GM18511 (cell line): ENCODE measurements at regions not wholly inside any gene's neighbourhood (a gene's known extent, or its start where the extent isn't known, plus 50 kb on each side); places are given as distances from the start of the nearest gene placed in this dataset.

Experiments used
- ATAC-seq: cut with Tn5 transposase; IDR thresholded peaks from one replicate; pipeline ENCODE4 v1.9.1; 2021; ENCODE audit warnings: mild to moderate bottlenecking, moderate library complexity; ENCODE audit not compliant: unreplicated experiment

DNA sequence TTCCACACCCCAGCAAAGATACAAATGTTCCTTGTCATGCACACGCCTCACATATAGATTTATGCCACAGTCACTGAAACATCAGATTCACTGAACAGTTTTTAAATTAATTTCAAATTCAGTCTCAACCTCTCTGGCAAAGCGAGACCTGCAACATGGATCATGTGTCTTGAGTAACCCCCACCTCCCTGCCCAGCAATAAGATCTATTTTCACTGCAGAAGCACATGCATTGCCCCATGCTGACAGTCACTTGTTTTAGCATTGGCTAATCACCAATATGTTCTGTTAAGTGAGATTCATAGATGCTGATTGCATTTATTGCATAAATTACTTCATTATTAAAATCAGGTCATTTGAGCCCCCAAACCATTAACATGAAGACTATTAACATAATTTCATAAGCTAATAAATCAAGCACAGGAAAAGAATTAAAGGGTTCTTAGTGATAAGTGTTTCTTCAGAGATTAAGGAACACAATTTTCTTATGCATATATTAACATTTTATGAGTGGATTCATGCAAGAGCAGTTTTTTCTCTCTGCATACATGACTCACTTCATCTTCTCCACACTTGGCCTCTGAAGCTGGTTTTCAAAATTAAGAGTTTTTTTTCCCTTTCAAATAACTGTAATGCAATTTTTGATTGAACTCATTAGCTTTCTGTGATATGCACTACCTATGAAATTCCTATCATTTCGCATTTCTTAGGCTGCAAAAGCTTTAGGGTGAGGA lies 173.2 kb upstream of the SOX4 start:
- no peak for ATAC-seq

DNA sequence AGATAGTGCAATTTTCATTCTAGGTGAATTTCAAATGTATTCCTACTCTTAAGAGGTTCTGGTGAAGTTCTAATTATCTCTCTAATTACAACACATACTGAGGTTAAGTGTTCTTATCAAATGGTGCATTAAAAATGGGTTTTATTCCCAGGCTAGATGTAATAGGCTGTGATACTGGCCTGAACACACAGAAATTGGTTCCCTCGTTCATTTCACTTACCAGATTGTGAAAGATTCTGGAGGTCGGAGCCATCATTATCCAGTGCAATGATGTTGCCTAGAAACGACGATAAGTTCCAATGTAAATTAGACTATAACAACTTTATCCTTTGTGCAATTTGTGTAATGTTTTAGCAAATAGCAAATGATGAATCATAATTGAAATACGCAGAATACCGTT lies 172.6 kb upstream of the SOX4 start:
- ATAC-seq = no peak

DNA sequence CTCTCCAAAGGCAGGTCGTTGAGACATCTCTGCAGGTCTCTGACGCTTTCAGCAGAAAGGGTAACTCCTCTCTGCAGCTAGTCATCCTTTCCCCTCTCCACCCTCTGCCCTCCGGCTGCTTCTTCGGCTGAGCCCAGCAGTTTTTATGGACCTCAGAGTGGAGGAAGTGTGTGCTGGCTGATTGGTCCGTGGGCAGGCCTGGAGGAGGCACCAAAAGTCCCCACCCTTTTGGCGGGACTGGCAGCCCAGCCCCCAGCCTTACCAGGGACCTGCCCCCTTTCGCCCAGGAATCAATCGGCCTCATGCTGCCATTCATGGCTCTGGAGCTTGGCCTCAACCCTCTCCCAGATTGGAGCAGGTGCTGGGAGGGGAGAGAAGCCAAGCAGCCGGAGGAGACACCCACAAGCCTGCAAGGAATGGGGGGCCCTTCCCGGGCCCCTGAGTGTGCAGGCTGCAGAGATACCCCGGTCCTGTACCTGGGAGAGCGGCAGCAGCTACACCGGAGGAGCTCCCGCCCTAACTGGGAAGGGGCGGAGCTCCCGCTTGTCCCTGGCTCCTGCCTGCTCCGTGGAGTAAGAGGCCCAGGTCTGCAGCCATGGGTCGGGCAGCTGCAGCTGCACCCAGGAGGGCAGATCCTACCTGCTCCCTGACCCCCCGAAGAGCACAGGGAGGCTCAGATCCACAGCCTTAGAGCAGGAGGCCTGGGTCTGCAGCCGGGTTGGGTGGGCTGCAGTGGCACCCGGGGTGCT lies 170.3 kb upstream of the SOX4 start:
- no peak for ATAC-seq

DNA sequence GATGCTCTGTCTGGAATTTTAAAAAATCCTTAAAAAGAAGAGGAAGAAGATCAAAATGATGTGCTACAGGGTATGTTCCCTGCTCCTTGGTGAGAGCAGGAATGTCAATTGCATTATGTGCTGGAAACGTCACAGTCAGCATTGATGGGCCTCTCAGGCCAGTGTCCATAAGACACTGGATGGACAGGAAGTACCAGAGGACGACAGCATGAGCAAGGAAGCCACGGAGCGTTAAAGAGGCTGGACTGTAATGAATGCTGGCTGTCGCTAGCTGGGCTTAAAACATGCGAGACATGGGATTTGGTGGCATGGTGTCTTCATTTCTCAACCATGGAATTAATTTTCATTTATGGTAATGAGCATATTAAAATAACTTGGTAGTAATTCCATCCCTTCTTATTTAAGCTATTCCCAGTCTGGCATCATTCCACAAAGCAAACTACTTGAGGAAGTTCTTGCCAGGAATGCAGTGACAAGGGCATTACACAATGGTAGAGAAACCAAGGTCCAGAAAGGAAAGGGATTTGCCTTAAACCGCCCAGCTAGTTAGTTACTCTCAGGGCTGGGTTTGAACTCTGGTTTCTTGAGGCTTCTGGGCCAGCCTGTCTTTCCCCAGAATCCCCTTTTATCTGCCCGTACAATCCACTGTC lies 166.6 kb upstream of the SOX4 start:
- no peak for ATAC-seq

DNA sequence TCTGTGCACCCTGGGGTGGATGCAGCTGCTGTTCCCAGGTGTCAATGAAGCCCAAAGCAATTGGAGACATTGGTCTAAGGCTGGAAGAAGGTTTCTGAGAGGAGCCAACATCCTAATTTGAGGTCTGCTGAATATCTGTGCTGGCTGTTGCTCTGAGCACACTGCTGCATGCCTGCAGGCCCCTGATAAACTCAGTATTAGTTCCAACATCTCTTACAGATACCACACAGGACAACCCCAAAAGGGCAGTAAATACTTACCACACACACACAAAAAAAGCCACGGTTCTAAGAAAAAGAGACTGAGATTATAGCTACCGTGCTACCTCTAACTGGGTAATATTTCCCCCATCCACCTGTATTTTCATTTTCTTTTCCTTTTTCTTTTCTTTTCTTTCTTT lies 164.3 kb upstream of the SOX4 start:
- ATAC-seq = no peak

DNA sequence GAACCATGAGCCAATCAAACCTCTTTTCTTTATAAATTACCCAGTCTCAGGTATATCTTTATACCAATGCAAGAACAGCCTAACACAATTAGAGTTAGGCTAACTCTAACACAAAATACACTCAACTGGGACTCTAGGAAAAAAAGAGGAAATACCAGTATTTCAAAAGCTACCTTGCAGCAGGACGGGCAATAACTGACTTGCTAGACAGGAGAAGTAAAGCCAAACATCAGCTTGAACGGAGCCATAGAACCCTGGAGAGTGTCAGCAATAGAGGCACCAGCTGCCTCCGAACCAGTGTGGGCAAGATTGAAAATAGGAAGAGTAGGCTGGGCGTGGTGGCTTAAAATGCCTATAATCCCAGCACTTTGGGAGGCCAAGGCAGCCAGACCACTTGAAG lies 162.0 kb upstream of the SOX4 start:
- no peak for ATAC-seq

DNA sequence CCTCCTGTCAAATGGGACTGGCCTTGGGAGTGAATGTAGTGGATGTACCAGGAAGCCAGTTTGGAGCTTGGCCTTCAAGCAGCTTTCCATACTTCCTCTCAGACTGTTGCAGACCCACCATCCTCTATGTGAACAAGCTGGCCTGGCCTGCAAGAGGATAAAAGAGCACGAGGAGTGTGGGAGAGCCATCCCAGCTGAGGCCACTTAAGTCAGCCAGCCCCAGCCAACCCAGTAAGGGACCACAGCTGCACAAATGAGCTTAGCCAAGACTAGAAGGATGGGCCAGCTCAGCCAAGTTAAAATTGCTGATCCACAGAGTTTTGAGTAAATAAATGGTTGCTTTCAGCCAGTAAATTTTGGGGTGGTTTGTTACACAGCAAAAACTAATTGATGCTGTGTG lies 156.9 kb upstream of the SOX4 start:
- ATAC-seq = no peak

DNA sequence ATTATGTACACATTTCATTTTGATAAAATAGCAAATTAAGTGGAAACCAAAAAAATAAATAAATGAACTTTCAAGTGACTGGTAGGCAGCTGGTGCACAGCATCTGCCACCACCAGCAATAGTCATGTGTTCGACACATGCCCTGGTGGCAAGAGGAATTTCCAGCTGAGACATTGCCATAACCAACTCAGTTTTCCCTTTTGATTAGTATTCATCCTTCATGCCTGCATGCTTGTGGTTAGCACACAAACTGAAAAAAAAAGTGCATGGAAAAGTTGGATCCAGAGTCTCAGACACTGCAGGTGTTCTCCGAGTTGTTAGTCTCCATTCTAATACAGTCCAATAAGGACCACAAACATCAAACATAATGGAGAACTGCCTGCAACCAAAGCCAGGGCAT lies 156.0 kb upstream of the SOX4 start:
- no peak for ATAC-seq

DNA sequence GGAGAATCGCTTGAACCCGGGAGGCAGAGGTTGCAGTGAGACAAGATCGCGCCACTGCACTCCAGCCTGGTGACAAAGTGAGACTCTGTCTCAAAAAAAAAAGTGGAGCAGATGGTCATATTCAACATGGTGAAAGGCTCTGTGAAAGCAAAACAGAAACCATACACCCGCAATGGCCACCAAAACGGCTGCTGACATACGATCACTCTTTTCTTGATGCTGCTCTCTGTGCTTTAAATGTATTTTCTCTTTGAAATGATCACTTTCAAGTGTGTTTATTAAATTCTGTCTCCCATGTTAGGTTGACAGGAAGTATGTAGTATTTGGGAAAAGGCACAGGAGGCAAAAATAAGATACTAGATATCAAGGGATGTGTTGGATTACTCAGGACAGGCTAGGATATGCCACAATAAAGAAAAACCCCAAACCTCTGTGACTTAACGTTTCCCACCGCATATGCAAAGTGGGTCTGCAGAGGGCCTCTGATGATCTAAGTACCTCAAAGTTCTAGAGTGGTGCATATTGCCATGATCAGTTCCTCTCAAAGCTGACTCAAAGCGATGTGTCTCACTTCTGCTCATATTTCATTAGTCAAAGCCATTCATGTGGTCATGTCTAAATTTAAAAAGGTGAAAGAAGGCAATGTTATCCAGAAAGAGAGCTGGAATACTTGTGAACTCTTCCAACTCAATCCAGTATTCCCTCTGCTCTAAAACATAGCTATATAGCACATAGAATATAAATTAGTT lies 155.1 kb upstream of the SOX4 start:
- peak; percentile 97 for ATAC-seq

DNA sequence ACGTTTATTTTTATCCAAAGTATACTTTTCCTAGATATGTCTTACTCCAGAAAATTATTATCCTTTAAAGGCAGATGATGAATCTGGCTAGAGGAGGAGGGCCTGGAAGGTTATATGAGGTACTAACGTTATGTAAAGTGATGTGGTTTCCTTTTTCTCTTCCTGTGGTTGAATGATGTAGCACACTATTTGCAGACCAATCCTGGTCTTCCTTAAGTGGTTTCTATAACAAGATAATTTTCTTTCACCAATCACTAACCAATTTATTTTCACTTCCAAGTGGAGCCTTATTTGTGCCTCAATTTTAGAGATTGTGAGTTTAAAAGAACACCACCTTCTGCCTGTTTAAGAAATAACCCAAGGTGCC lies 154.6 kb upstream of the SOX4 start:
- peak; percentile 66 for ATAC-seq

DNA sequence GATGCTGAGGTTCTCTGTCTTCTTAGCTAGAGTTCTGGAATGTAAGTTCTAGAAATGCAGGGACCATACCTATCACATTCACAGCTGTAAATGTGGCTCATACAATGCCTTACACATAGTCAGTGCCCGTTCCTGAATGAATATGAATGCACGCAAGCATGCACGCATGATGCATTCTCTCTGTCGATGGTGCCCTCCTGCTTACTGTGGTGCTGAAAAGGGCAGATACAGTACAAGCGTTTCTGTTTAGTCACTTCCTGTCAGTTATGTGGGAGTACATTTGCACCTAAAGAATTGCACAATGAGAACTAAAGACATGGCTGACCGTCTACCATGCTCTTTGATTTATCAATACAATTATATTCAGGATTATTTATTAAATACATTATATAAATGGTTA lies 152.2 kb upstream of the SOX4 start:
- no peak for ATAC-seq

DNA sequence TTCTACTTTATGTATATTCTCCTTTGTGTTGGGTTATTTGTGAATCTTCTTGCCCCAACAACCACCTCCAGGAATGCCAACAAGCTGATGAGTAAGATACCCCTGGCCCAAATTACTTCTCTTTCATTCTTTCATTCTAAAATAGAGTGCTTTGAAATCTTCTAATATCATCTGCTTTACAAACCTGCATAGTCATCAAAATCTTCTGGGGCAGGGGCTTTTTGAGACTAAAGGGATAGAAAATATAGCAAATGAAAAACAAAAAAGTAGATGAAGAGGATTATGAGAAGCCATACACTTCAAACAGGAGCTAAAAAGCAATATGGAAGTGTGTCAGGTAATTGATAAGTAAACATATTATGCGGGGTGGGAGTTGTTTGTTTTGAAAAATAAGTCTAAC lies 150.7 kb upstream of the SOX4 start:
- ATAC-seq = no peak

DNA sequence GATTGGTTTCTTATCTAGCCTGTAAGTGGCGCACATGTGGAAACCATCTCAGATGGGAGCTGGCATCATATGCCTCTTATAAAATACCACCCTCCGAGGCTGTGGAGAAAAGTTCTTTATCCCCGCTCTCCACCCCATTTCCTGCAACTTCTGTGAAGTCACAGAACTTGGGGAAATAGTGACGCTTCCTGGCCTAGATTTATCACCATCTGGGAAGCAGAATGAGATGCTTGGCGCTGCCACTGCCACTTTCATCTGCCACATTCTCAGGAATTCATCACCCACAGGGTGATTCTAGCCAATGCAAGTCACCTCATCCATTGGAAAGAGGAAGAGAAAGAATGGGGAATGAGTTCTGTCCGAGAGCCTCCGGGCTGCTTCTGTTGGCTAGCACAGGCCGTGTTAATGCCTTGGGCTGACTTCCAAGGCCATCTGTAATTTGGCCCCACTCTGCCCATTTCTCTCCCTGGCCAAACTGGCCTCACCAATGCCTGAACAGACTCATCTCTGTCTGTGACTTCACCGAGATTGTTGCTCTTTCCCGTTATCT lies 148.8 kb upstream of the SOX4 start:
- ATAC-seq = no peak

DNA sequence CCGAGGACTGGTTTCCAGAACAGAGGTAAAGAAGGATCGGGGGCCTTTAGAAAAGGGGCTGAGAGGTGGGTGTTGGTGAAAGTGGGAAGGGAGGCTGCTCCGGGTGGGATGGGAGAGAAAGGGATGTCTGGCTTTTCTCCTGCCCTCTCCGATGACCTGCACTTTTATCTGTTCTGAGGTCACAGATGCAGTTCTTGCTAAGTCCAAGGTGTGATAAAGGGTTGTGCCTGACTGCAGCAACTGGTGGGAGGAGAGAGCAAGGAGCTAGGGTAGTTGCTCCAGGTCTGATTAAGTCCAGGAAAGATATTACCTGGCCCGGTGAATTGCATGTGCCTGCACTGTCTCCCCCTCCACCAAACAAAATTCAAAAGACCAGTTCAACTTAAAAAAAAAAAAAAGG lies 145.6 kb upstream of the SOX4 start:
- ATAC-seq = no peak

DNA sequence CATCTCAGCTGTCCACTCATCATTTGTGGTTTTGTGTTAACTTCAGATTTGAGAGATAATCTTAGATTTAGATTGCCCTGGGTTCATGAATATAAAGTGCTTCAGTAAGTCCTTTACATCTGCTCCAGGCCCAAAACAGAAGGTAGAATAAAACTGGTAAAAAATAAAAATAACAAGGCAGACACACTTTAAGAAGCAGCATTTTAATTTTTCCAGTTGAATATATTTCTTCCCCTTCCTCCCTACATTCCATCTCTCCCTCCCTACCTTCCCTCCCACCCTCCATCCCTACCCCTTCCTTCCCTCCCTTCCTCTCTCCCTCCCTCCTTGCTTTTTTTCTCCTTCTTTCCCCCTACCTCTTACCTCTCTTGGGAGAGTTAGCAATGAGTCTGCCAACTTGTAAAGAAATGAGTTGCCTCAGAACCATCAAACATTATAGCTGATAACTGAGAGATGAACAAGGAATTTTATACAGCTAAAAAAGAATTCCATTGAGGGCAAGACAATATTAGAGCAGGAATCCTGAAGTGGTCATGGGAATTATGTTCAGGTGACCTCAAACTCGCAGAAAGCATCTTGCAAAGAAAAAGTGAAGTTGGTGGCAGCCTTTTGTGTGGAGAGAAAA lies 145.0 kb upstream of the SOX4 start:
- no peak for ATAC-seq

DNA sequence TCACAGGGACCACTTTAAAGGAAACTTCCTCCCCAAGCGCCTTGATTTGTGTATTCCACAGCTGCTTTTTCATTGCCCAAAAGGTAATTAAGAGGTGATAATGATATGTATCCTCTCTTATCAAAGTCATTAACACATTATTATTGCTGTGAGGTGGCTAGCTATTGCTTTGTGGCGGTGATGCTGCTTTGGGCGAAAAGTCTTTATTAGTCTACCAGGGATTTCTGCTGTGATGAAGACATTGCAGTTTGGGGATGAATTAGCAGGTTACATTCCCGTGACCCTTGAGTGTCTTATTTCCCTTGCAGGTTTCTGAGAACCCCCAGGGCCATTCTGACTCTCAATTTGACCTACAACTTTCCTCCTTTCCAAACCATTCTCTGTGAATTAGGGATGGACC lies 143.4 kb upstream of the SOX4 start:
- ATAC-seq = no peak

DNA sequence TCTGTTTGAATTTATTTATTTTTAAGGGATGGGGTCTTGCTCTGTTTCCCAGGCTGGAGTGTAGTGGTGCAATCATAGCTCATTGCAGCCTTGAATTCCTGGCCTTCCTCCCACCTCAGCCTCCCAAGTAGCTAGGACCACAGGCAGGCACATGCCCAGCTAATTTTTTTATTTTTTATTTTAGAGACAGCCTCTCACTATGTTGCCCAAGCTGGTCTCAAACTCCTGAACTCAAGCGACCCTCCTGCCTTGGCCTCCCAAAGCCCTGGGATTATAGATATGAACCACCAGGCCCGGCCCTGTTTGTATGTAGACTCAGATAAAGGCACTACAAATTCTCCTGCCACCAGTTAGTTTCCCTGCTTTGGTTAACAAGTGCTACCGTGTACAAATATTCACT lies 142.9 kb upstream of the SOX4 start:
- no peak for ATAC-seq

DNA sequence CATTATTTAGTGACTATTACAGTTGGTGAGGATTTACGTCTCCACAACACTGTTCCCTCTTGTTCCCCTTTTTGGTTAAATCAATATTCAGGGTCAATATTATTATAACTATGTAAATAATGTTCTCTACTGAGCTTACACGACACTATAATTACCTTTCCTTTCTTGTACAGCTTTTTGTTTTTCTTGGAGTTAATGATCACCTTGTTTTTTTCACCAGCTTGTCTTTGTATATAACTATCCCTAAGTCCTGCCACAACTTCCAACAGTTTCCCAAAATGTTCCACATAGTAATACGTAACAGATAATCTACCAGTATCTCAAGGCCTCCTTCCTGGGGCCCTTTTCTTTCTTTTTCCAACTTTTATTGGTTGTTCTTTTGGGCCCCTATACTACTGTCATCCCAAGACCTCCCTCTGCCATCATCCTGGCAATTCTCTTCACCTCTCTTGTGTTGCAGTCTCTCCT lies 142.0 kb upstream of the SOX4 start:
- ATAC-seq = no peak

DNA sequence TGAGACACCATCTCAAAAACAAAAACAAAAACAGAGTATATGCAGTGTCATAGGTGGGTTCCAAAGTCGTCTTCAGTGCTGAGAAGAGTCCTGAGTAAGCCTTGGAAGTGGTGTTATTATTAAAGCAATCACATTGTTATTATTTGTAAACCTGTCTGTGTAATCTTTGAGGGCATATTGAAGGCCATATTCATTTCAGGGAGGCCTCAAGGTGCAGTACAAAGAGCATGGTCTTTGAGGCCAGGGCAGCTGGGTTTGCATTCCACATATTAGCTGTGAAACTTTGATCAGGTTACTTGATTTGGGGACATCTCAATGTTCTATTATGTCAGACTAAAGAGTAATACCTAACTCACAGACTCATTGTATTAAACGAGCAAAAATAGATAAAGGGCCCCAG lies 139.3 kb upstream of the SOX4 start:
- ATAC-seq = no peak

DNA sequence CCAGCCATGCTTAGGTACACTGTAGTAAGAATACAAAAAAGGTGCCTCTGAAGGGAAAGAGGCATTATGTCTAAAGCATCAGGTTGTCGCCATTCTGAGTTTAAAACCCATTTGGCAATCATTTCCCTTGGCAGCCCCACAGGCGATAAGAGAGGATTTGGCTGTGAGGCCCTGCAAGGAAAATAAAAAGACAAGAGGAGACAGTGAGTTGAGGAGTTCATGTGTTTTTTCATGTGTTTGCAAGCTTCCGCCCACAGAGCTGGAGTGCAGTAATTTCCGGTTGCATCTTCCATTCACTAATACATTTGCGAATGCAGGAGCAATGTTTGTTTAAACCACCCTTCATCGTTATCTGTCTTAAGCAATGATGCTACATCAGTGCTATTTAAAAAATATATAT lies 138.5 kb upstream of the SOX4 start:
- no peak for ATAC-seq

DNA sequence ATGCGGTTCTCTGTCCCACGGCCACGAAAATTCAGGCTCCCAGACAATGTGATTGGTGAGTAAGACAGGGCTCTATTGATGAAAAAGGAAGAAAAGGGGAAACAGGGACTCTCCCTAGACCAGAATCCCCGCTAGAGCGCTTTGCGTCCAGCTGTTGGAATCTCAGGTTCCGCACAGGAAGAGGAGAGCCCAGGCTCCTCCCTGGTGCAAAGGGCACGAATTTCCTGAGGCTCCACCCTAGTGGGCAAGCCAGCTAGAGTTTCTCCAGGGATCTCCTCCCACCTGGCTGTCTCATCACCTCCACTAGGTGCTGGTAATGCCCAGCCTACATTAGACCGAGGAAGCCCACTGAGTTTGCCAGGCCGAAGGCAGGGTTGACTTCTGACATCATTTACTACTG lies 135.9 kb upstream of the SOX4 start:
- no peak for ATAC-seq
